BLaER1 (cell line): ENCODE measurements at regions not wholly inside any gene's neighbourhood (a gene's known extent, or its start where the extent isn't known, plus 50 kb on each side); places are given as distances from the start of the nearest gene placed in this dataset.

Experiments
- H3K27ac ChIP-seq: shearing (Covaris generic); formaldehyde crosslinking; 2 replicates; pipeline ENCODE4 v1.8.1; 2022
- H3K27me3 ChIP-seq: shearing (Covaris generic); formaldehyde crosslinking; 2 replicates; pipeline ENCODE4 v1.8.1; 2022
- H3K36me3 ChIP-seq: shearing (Covaris generic); formaldehyde crosslinking; 2 replicates; pipeline ENCODE4 v1.8.1; 2022
- H3K4me1 ChIP-seq: shearing (Covaris generic); formaldehyde crosslinking; 2 replicates; pipeline ENCODE4 v1.8.1; 2022
- H3K4me2 ChIP-seq: shearing (Covaris generic); formaldehyde crosslinking; 2 replicates; pipeline ENCODE4 v1.8.1; 2022
- H3K4me3 ChIP-seq: shearing (Covaris generic); formaldehyde crosslinking; 2 replicates; pipeline ENCODE4 v1.8.1; 2022
- H3K9ac ChIP-seq: shearing (Covaris generic); formaldehyde crosslinking; 2 replicates; pipeline ENCODE4 v1.8.1; 2022
- H3K9me3 ChIP-seq: shearing (Covaris generic); formaldehyde crosslinking; 2 replicates; pipeline ENCODE4 v1.8.1; 2022
- H4K20me1 ChIP-seq: shearing (Covaris generic); formaldehyde crosslinking; 2 replicates; pipeline ENCODE4 v1.8.1; 2022
- Cebpa-rat ChIP-seq: shearing (Covaris generic); IDR thresholded peaks from 2 replicates; pipeline ENCODE4 v1.8.1; 2022

DNA sequence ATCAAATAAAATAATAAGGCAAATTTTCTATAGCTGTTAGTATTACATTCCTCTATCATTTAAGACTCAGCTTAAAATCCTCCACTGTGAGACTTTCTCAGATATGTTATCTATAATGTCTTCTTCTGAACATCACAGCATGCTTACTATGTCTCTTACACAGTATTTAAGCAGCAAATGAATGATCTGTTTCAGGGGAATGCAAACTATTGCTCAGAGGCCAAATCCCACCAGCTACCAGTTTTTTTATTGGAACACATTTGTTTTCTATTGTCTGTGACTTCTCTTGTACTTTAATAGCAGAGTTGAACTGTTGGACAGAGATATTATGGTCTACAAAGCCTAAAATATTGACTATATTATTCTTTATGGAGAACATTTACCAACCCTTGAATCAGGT, 59.6 kb downstream of the C3orf38 start:
- Histone ChIP-seq H3K27ac (no peak overlapping the region), H3K4me3 (no peak overlapping the region), H3K36me3 (no peaks in the 10 kb centered on the region), H3K4me2 (no peak overlapping the region), H3K27me3 (no peaks in the 10 kb centered on the region), H3K9me3 (no peaks in the 10 kb centered on the region), H3K4me1 (no peaks in the 10 kb centered on the region), H4K20me1 (no peaks in the 10 kb centered on the region), H3K9ac (no peak overlapping the region)
- TF ChIP-seq Cebpa-rat = no peak

DNA sequence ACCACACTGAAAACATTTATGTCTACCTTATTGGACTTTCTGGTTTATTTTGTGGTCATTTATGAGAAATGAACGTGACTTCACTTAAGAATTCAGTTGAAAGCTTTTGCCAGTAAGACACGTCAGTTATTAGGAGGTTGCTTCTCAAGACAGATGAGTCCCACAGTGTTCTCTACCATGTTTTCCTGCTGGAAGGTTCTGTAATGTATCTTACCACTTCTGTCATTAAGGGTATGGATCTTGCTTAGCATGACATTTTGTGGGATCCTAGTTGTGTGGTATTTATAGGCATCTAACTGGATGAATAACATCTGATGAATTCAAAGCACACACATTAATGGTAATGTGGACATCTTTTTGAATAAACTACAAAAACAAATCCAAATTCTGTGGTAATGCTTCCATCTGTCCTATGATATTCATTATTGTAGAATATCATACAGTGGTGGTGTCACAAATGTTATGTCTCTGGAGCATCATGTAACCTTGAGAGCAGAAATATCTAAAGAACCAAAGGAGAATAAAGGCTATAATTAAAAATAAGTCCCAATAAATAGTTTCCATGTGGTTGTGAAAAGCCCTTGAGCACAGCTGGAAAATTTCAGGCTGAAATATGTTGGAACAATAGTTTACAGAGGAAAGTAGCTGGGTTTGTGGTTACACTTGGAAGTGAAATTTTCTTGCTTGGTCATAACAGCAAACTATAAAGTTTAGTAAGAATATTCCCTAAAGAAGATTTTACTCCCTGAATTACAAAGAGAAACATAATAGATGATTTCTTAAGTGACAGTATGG, 61.5 kb downstream of the C3orf38 start:
- no peak overlapping the region for H3K4me3 ChIP-seq
- H3K9ac ChIP-seq = no peak overlapping the region
- no peaks in the 10 kb centered on the region for H3K9me3 ChIP-seq
- no peak for TF ChIP-seq Cebpa-rat
- no peak overlapping the region for H3K27ac ChIP-seq
- H3K27me3 ChIP-seq = no peaks in the 10 kb centered on the region
- H3K4me1 ChIP-seq = no peaks in the 10 kb centered on the region
- H3K4me2 ChIP-seq = no peak overlapping the region
- H4K20me1 ChIP-seq = no peaks in the 10 kb centered on the region
- H3K36me3 ChIP-seq = no peaks in the 10 kb centered on the region

GRCh38 chr3:88219138-88219792, 69.5 kb downstream of the C3orf38 start:
- Histone ChIP-seq H3K4me1 (no peaks in the 10 kb centered on the region), H3K27ac (no peak overlapping the region), H4K20me1 (no peaks in the 10 kb centered on the region), H3K9ac (no peak overlapping the region), H3K9me3 (no peaks in the 10 kb centered on the region), H3K36me3 (no peaks in the 10 kb centered on the region), H3K4me3 (no peak overlapping the region), H3K27me3 (no peaks in the 10 kb centered on the region), H3K4me2 (no peak overlapping the region)
- no peak for TF ChIP-seq Cebpa-rat

- Histone ChIP-seq H3K27me3 (no peaks in the 10 kb centered on the region), H3K4me1 (no peaks in the 10 kb centered on the region), H3K9ac (no peak overlapping the region), H3K36me3 (no peaks in the 10 kb centered on the region), H3K27ac (no peak overlapping the region), H3K9me3 (no peaks in the 10 kb centered on the region), H4K20me1 (no peaks in the 10 kb centered on the region), H3K4me2 (no peak overlapping the region), H3K4me3 (no peak overlapping the region)
- no peak for TF ChIP-seq Cebpa-rat
Observed at GRCh38 chr3:88220126-88220525, 70.4 kb downstream of the C3orf38 start.

- Histone ChIP-seq H3K9me3 (no peaks in the 10 kb centered on the region), H3K27ac (no peak overlapping the region), H4K20me1 (no peaks in the 10 kb centered on the region), H3K4me2 (no peak overlapping the region), H3K36me3 (no peaks in the 10 kb centered on the region), H3K27me3 (no peaks in the 10 kb centered on the region), H3K9ac (no peak overlapping the region), H3K4me1 (no peaks in the 10 kb centered on the region), H3K4me3 (no peak overlapping the region)
- TF ChIP-seq Cebpa-rat = no peak
Observed at GRCh38 chr3:88221726-88222125, 72.0 kb downstream of the C3orf38 start.

DNA sequence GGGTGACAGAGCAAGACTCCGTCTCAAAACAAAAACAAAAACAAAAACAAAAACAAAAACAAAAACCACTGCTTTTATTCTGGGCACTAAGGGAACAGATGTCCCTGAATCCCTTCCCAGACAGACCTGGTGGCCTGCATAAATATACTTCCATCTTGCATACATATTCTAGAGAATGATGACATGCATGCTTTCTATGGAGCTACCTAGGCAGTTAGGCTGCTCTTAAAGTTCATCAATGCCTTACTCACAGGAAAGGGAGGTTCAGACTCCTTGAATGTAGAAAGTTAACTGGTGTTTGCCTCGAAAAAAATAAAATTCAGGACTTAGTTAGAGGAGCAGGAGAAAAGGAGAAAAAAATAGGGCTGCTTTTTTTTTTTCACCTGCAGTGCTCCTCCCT, 72.6 kb downstream of the C3orf38 start:
- Histone ChIP-seq H3K36me3 (no peaks in the 10 kb centered on the region), H3K27me3 (no peaks in the 10 kb centered on the region), H3K4me2 (no peak overlapping the region), H3K27ac (no peak overlapping the region), H3K4me3 (no peak overlapping the region), H3K4me1 (no peaks in the 10 kb centered on the region), H4K20me1 (no peaks in the 10 kb centered on the region), H3K9ac (no peak overlapping the region), H3K9me3 (no peaks in the 10 kb centered on the region)
- no peak for TF ChIP-seq Cebpa-rat

DNA sequence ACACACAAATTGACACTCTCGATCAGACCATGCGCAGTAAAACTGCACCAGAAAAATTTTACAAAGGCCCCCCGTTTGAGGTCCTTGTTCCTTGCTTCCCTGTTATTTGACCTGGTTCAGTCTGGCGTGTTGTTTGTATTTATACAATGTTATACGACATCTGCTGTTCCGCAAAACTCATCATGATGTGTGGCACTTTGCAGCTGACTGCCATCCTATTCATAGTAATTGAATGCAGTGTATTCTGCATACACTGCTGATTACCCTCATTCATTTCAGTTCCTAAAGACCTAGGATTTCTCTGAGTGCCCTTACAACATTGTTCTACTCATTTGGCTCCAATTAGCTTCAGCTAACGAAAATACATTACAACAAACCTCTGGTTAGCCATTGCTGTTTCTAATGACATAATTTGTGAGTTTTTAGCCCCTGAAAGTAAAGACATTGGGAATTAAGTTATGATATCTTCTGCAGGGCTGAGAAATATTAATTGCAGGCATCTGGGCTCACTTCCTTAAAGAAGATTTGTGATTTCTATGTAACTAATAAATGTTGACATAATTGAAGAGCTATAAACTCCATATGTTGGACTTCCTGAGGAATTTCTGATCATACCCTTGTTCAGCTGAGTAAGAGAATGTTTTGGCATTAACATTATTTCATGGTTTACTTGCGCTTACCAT, 75.7 kb downstream of the C3orf38 start:
- H4K20me1 ChIP-seq = no peaks in the 10 kb centered on the region
- no peak overlapping the region for H3K27ac ChIP-seq
- no peak overlapping the region for H3K9ac ChIP-seq
- no peak overlapping the region for H3K4me3 ChIP-seq
- no peaks in the 10 kb centered on the region for H3K9me3 ChIP-seq
- no peaks in the 10 kb centered on the region for H3K27me3 ChIP-seq
- TF ChIP-seq Cebpa-rat = no peak
- H3K4me2 ChIP-seq = no peak overlapping the region
- no peaks in the 10 kb centered on the region for H3K4me1 ChIP-seq
- H3K36me3 ChIP-seq = no peaks in the 10 kb centered on the region

DNA sequence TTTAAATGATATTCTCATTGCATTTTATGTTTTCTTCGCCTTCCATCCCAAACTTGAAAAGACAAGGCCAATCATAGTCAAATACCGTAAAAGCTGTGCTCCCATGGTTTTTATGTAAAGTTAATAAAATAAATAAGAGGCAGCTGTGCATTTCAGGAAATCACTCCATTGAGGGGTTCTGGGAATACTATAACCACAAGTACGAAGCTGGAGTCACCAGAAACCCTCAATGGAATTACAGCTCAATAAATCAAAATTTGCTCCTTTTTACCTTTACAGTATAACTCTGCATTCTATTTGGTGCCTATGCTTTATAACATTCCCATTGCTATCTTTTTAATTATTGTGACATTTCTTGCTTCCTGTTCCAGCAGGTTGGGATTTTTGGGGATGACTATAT, 77.2 kb downstream of the C3orf38 start:
- no peaks in the 10 kb centered on the region for H3K36me3 ChIP-seq
- H3K27me3 ChIP-seq = no peaks in the 10 kb centered on the region
- no peak overlapping the region for H3K4me3 ChIP-seq
- no peaks in the 10 kb centered on the region for H3K9me3 ChIP-seq
- no peak overlapping the region for H3K4me2 ChIP-seq
- no peaks in the 10 kb centered on the region for H4K20me1 ChIP-seq
- H3K4me1 ChIP-seq = no peaks in the 10 kb centered on the region
- no peak overlapping the region for H3K9ac ChIP-seq
- no peak overlapping the region for H3K27ac ChIP-seq
- no peak for TF ChIP-seq Cebpa-rat

- no peak overlapping the region for H3K9ac ChIP-seq
- H3K27ac ChIP-seq = no peak overlapping the region
- H3K27me3 ChIP-seq = no peaks in the 10 kb centered on the region
- H3K4me3 ChIP-seq = no peak overlapping the region
- H3K4me1 ChIP-seq = no peaks in the 10 kb centered on the region
- no peaks in the 10 kb centered on the region for H3K36me3 ChIP-seq
- no peak overlapping the region for H3K4me2 ChIP-seq
- no peaks in the 10 kb centered on the region for H4K20me1 ChIP-seq
- no peak for TF ChIP-seq Cebpa-rat
- no peaks in the 10 kb centered on the region for H3K9me3 ChIP-seq
Observed at GRCh38 chr3:88230638-88231037, 80.9 kb downstream of the C3orf38 start.

DNA sequence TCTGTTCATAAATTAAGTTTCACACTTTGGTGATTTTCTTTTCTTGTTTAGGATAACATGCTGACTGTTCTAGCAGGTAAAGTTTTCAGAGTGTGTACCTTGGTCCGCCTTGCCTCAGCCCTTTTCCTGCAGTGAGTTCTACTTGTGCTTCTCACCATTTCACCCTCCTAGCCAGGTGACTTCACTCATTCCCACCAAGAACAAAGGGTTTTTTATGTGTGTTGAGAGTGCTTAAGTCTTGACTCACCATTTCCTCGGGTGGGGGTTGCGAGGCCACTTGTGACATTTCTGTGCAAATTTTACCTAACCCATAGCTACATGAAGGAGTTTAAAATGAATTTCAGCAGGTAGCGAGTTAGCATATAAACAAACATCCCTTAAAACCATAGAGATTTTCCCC, 81.4 kb downstream of the C3orf38 start:
- no peak for TF ChIP-seq Cebpa-rat
- Histone ChIP-seq H3K27ac (no peak overlapping the region), H4K20me1 (no peaks in the 10 kb centered on the region), H3K27me3 (no peaks in the 10 kb centered on the region), H3K9ac (no peak overlapping the region), H3K9me3 (no peaks in the 10 kb centered on the region), H3K4me1 (no peaks in the 10 kb centered on the region), H3K4me3 (no peak overlapping the region), H3K36me3 (no peaks in the 10 kb centered on the region), H3K4me2 (no peak overlapping the region)
